Thyroid gland (tissue), 4 donors: ENCODE measurements at regions not wholly inside any gene's neighbourhood (a gene's known extent, or its start where the extent isn't known, plus 50 kb on each side); places are given as distances from the start of the nearest gene placed in this dataset.
A peak's percentile ranks its signal among the peaks of the same experiment; 100 is the strongest.

Experiments used
- DNase-seq, 2 donors: peaks; one replicate each; pipeline ENCODE4 v3.0.0-alpha.2; 2019
- H3K27ac ChIP-seq, 3 donors: fragments of 200-600 bp; sonication (generic); 1 replicate in 2 of 3; 2 replicates in 1 of 3; pipeline ENCODE4 v1.5.1; 2016 to 2019; ENCODE audit warnings: mild to moderate bottlenecking in 1 of 3, moderate library complexity in 1 of 3
- H3K27me3 ChIP-seq: fragments of 200-600 bp; sonication (generic); one replicate; pipeline ENCODE4 v1.5.1; 2019
- H3K36me3 ChIP-seq, 2 donors: fragments of 200-600 bp; sonication (generic); one replicate each; pipeline ENCODE4 v1.5.1; 2016 to 2019
- H3K4me1 ChIP-seq, 2 donors: fragments of 200-600 bp; sonication (generic); one replicate each; pipeline ENCODE4 v1.5.1; 2017 to 2019
- H3K4me3 ChIP-seq, 3 donors: fragments of 200-600 bp; sonication (generic); replicated peaks in 1 of 3; 1 replicate in 2 of 3; 2 replicates in 1 of 3; pipeline ENCODE4 v1.5.1; 2016; ENCODE audit warnings: mild to moderate bottlenecking in 1 of 3
- H3K9me3 ChIP-seq: fragments of 200-600 bp; sonication (generic); one replicate; pipeline ENCODE4 v1.5.1; 2017
- POLR2A ChIP-seq, 2 donors: fragments of 450-650 bp; IDR thresholded peaks; one replicate each; pipeline ENCODE4 v1.6.1; 2017; ENCODE audit warnings: antibody characterized with exemption in 2 of 2, mild to moderate bottlenecking in 2 of 2, moderate library complexity in 1 of 2
- WGBS, 2 donors: methylation state at CpG; one replicate each; pipeline ENCODE4 v1.1.5; 2017; 5-methylcytosine and 5-hydroxymethylcytosine counted together
- intact Hi-C: fragments of 100-400 bp; cut with DNase I; formaldehyde crosslinking; loops from one replicate; pipeline ENCODE4 v1.15.1; 2023
- TF ChIP-seq, protein P1 (sequence below), 6 experiments: fragments of 200-600 bp in 3 of 6; fragments of 450-650 bp in 3 of 6; sonication (generic) in 3 of 6; IDR thresholded peaks; one replicate each; pipeline ENCODE4 v1.5.1; 2016 to 2019; ENCODE audit warnings: antibody characterized with exemption in 6 of 6, mild to moderate bottlenecking in 2 of 6, inconsistent platforms in 1 of 6, moderate library complexity in 1 of 6

DNA sequence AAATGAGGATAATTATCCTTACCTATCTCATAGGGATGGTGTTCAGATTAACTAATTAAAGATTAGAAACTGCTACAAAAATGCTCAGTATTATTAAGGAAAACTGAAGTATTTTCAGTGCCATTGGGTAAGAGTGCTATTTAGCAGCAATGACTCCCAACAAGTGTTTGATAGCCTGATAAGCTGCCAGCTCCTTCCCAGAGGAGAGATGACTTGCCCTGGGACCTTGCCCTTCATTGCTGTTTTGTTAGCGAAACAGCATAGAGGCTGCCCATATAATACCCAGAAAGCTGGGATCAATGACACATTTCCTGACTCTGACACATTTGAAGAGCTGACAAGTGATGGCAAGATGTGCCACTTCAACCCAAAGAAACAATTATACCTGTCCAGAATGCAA, 592.2 kb downstream of the ADGRL2 start:
- TF ChIP-seq POLR2A (IDR thresholded peaks at IDR 0.05), result no peak
- TF ChIP-seq, protein P1, sequence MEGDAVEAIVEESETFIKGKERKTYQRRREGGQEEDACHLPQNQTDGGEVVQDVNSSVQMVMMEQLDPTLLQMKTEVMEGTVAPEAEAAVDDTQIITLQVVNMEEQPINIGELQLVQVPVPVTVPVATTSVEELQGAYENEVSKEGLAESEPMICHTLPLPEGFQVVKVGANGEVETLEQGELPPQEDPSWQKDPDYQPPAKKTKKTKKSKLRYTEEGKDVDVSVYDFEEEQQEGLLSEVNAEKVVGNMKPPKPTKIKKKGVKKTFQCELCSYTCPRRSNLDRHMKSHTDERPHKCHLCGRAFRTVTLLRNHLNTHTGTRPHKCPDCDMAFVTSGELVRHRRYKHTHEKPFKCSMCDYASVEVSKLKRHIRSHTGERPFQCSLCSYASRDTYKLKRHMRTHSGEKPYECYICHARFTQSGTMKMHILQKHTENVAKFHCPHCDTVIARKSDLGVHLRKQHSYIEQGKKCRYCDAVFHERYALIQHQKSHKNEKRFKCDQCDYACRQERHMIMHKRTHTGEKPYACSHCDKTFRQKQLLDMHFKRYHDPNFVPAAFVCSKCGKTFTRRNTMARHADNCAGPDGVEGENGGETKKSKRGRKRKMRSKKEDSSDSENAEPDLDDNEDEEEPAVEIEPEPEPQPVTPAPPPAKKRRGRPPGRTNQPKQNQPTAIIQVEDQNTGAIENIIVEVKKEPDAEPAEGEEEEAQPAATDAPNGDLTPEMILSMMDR (IDR thresholded peaks at IDR 0.05), result no peak
- H3K4me3 ChIP-seq, result no peak overlapping the region
- H3K27me3 ChIP-seq, result no peaks in the 10 kb centered on the region
- 89 to 92% methylated on average over 1 of the region's 1 CpG for WGBS, 2 donors
- intact Hi-C loops, result no loop called here
- no peak for DNase-seq
- no peak overlapping the region for H3K27ac ChIP-seq
- H3K4me1 ChIP-seq, result no peaks in the 10 kb centered on the region
- no peaks in the 10 kb centered on the region for H3K36me3 ChIP-seq
- H3K9me3 ChIP-seq, result no peaks in the 10 kb centered on the region

DNA sequence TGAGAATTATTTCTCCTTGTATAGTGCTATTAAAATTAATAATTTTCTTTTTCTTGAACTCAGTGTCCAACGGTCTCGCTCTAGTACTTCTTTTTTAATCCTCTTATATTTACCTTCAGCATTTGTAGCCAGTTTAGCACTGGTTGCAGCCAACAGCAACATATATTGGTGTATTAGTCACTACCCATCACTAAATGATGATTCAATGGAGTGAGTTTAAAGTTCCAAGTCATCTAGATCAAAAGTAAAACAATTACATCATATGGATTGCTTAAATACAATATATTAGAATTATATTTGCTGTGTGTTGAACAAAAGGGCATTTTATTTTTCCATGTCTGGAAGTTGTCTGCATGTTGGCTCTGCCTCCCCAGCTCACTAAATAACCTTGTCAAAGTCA, 591.8 kb downstream of the ADGRL2 start:
- no peak overlapping the region for H3K4me3 ChIP-seq
- no peak for TF ChIP-seq POLR2A (IDR thresholded peaks at IDR 0.05)
- TF ChIP-seq, protein P1 (IDR thresholded peaks at IDR 0.05), result no peak
- no peak overlapping the region for H3K27ac ChIP-seq
- intact Hi-C loops, result no loop called here
- no peaks in the 10 kb centered on the region for H3K36me3 ChIP-seq
- no peaks in the 10 kb centered on the region for H3K4me1 ChIP-seq
- WGBS, 2 donors, result 90 to 98% methylated on average over 2 of the region's 2 CpGs
- DNase-seq, result no peak
- H3K27me3 ChIP-seq, result no peaks in the 10 kb centered on the region
- H3K9me3 ChIP-seq, result no peaks in the 10 kb centered on the region

DNA sequence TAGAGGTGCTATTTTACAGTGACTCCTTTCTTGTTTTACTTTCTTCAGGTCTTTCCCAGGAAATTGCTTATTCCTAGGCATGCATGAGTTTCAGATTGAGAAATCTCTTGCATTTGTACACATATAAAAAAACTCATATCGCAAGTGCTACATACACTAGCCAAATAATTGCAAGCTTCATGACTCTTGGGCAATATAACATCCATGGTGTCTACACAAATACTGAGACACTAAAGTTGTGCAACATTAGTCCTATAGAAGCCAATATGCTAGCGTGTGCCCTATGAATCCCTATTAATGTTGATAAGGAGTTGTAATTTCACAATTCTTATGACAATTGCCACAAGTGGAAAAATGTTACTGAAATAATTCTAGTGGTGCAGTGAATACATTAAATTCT, 591.0 kb downstream of the ADGRL2 start:
- intact Hi-C loops, result no loop called here
- Histone ChIP-seq H3K27me3 (no peaks in the 10 kb centered on the region), H3K27ac (no peak overlapping the region), H3K4me1 (no peaks in the 10 kb centered on the region), H3K36me3 (no peaks in the 10 kb centered on the region), H3K9me3 (no peaks in the 10 kb centered on the region), H3K4me3 (no peak overlapping the region)
- no peak for TF ChIP-seq POLR2A (IDR thresholded peaks at IDR 0.05)
- TF ChIP-seq, protein P1 (IDR thresholded peaks at IDR 0.05), result no peak
- no peak for DNase-seq
- 97% methylated on average over 2 of the region's 2 CpGs for WGBS, 2 donors

DNA sequence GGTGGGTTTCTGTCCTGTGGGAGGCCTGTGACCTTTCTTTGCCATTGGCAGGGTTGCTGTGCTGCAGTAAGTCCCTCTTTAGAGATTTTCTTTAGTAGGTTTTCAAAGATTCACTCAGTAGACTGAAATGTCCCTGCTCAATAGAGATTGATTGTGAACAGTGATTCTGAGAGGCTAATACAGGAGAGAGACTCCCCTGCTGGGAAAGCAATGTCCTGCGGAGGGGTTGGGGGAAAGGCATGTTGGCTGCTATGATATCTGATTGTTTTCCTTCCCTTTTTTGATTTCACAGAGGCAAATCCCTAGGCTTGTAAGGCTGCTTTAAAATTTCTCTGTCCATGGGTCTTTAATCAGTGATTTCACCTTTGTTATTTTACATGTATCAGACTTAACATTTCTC, 589.9 kb downstream of the ADGRL2 start:
- no peaks in the 10 kb centered on the region for H3K27me3 ChIP-seq
- no peaks in the 10 kb centered on the region for H3K9me3 ChIP-seq
- no peak overlapping the region for H3K27ac ChIP-seq
- H3K36me3 ChIP-seq, result no peaks in the 10 kb centered on the region
- TF ChIP-seq, protein P1 (IDR thresholded peaks at IDR 0.05), result no peak
- TF ChIP-seq POLR2A (IDR thresholded peaks at IDR 0.05), result no peak
- intact Hi-C loops, result no loop called here
- H3K4me3 ChIP-seq, result no peak overlapping the region
- WGBS, 2 donors, result 69 to 71% methylated on average over 1 of the region's 1 CpG
- no peaks in the 10 kb centered on the region for H3K4me1 ChIP-seq
- DNase-seq, result no peak

DNA sequence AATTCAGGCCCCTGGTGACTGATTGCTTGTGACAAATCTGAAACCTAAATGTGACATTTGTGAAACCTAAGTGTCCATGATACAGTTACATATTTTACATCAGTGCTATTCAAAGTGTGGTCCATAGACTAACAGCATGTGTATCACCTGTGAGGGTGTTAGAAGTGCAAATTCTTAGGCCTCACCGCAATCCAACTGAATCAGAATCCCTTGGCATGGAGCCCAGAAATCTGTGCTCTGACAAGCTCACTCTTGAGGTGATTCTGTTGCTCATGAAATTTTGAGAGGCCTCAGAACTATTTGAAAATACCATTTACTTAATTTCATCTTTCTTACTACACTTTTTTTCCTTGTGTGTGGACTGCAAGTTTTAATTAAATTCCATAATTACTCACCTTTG, 587.9 kb downstream of the ADGRL2 start:
- Histone ChIP-seq H3K36me3 (no peaks in the 10 kb centered on the region), H3K27me3 (no peaks in the 10 kb centered on the region), H3K9me3 (no peaks in the 10 kb centered on the region), H3K4me3 (no peak overlapping the region), H3K4me1 (no peaks in the 10 kb centered on the region), H3K27ac (no peak overlapping the region)
- 37 to 59% methylated on average over 1 of the region's 1 CpG for WGBS, 2 donors
- no peak for TF ChIP-seq POLR2A (IDR thresholded peaks at IDR 0.05)
- DNase-seq, result peak; percentile 61
- intact Hi-C loops, result no loop called here

DNA sequence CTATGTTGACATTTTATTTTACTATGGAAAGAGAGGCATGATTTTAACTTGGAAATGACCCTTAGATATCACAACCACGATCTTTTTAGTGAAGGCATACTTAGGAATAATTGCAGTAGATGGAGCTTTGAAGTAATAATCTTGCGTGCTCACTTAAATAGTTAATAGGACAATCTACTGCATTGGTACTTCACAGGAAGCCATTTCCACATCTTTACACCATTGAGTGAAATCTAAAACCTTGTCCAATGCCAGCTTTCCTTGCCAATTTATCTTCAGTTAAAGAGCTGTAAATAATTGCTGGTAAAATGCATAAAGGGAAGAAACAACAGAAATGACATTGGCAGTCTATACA, 586.3 kb downstream of the ADGRL2 start:
- Histone ChIP-seq H3K27ac (no peak overlapping the region), H3K27me3 (no peaks in the 10 kb centered on the region), H3K36me3 (no peaks in the 10 kb centered on the region), H3K4me1 (no peaks in the 10 kb centered on the region), H3K4me3 (no peak overlapping the region), H3K9me3 (no peaks in the 10 kb centered on the region)
- intact Hi-C loops, result no loop called here
- DNase-seq, result no peak
- TF ChIP-seq, protein P1 (IDR thresholded peaks at IDR 0.05), result no peak
- 56 to 62% methylated on average over 2 of the region's 2 CpGs for WGBS, 2 donors
